Hepatocyte (in vitro differentiated cells): ENCODE measurements at regions not wholly inside any gene's neighbourhood (a gene's known extent, or its start where the extent isn't known, plus 50 kb on each side); places are given as distances from the start of the nearest gene placed in this dataset.

Experiments
- CTCF ChIP-seq: fragments of 200-600 bp; sonication (generic); IDR thresholded peaks from 2 replicates; pipeline ENCODE4 v1.5.1; 2016; ENCODE audit warnings: antibody characterized with exemption, mild to moderate bottlenecking; ENCODE audit not compliant: poor library complexity
- EZH2 ChIP-seq: fragments of 200-600 bp; sonication (generic); IDR thresholded peaks from 2 replicates; pipeline ENCODE4 v1.6.1; 2016; ENCODE audit warnings: antibody characterized with exemption, mild to moderate bottlenecking, borderline replicate concordance

GRCh38 chr5:152105085-152105484 lies 180.4 kb upstream of the GLRA1 start:
- TF ChIP-seq CTCF (no peak), EZH2 (no peak)
